GM13977 (cell line): ENCODE measurements at regions not wholly inside any gene's neighbourhood (a gene's known extent, or its start where the extent isn't known, plus 50 kb on each side); places are given as distances from the start of the nearest gene placed in this dataset.

Source experiments
- DNase-seq: peaks from one replicate; pipeline ENCODE4 v3.0.0; 2012; ENCODE audit warnings: low spot score
- in situ Hi-C: fragments of 300-500 bp; cut with MboI; formaldehyde crosslinking; loops from one replicate; pipeline ENCODE4 v1.12.0; 2022; ENCODE audit warnings: low sequenced_read_pairs, low pct_unique_long_range_greater_than_20kb, mixed read lengths, inconsistent platforms; ENCODE audit not compliant: unreplicated experiment
- TF ChIP-seq, protein P1 (sequence below): IDR thresholded peaks from 2 replicates; pipeline ENCODE4 v1.5.1; 2012; ENCODE audit warnings: mild to moderate bottlenecking, control low read depth; ENCODE audit not compliant: insufficient read depth; ENCODE audit errors: extremely low read depth, missing control alignments

DNA sequence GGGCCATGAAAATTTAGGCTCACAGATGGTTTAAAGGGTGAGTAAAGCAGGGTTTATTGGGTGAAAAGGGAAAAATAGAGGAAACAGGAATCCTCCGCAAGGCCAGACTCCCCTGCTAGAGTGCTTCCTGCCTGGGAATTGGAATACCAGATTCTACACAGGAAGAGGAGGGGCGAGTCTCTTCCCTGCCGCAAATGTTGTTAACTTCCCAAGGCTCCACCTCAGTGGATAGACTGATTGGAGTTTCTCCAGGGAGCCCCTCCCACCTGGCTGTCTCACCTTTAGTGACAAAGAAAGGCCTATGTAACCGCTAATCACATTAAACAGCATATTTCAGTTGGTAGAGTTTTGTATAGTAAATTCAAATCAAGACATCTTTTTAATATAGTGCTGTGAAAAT is 1450.1 kb downstream of the KCNT2 start:
- DNase-seq, result no peak
- in situ Hi-C loops, result no loop called here
- TF ChIP-seq, protein P1, sequence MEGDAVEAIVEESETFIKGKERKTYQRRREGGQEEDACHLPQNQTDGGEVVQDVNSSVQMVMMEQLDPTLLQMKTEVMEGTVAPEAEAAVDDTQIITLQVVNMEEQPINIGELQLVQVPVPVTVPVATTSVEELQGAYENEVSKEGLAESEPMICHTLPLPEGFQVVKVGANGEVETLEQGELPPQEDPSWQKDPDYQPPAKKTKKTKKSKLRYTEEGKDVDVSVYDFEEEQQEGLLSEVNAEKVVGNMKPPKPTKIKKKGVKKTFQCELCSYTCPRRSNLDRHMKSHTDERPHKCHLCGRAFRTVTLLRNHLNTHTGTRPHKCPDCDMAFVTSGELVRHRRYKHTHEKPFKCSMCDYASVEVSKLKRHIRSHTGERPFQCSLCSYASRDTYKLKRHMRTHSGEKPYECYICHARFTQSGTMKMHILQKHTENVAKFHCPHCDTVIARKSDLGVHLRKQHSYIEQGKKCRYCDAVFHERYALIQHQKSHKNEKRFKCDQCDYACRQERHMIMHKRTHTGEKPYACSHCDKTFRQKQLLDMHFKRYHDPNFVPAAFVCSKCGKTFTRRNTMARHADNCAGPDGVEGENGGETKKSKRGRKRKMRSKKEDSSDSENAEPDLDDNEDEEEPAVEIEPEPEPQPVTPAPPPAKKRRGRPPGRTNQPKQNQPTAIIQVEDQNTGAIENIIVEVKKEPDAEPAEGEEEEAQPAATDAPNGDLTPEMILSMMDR, result no peak

DNA sequence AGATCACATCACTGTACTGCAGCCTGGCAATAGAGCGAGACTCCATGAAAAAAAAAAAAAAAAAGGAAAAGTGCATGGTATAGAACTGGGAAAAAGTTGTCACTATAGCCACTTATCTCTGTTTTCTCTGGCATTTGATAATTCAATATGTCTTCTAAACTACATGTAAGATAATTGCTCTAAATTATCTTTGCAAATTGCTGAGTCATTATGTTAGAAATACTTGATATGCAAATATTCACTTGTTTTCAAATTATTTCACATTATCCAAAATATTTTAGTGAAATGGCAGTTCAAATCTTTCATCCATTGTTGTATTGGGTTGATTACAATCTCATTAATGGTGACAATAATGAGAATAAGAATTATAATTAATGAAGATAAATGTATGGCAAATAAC is 1455.1 kb downstream of the KCNT2 start:
- DNase-seq, result no peak
- in situ Hi-C loops, result no loop called here
- TF ChIP-seq, protein P1, result no peak

DNA sequence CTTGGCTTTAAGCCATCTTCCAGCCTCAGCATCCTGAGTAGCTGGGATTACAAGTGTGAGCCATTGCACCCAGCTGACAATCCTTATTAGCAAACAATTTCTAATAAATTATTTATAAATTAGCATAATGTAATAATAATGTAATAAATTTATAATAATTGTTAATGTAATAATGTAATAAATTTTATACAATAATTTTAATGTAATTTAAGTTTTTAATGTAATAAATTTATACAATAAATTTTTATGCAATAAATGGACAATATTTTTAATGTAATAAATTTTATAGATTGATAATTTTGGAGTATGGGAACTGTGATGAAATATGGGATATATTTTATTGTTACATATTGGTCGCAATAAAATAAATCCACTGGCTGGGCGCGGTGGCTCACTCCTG is 1457.5 kb downstream of the KCNT2 start:
- DNase-seq, result no peak
- TF ChIP-seq, protein P1, result no peak
- in situ Hi-C loops, result no loop called here

- in situ Hi-C loops, result no loop called here
- DNase-seq, result no peak
- TF ChIP-seq, protein P1, result no peak
These were observed 1466.9 kb downstream of the KCNT2 start for GRCh38 chr1:195141294-195141693.

GRCh38 chr1:195130598-195130997 is 1477.6 kb downstream of the KCNT2 start:
- no peak for DNase-seq
- in situ Hi-C loops, result no loop called here
- TF ChIP-seq, protein P1, result no peak

DNA sequence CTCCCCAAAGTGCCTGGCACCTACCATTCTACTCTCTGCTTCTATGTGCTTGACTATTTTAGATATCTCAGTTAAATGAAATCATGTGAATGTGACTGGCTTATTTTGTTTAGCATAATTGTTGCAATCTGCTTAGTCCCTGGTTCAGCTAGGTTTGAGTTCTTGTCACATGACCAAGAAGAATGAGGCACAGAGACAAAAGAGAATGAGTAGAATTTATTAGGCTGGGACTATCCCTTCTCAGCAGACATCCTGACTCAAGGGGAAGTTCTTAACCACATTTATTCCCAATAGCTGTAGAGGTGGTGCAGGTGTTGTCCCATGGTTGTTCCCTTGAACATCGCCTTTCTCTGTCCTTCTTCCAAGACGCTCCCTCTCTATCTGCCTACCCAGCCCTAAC is 1485.7 kb downstream of the KCNT2 start:
- TF ChIP-seq, protein P1, result no peak
- in situ Hi-C loops, result no loop called here
- no peak for DNase-seq

GRCh38 chr1:195113471-195113870 is 1494.8 kb downstream of the KCNT2 start:
- TF ChIP-seq, protein P1, result no peak
- in situ Hi-C loops, result no loop called here

More at GRCh38 chr1:195113471-195113870, 1494.8 kb downstream of the KCNT2 start:
- no peak for DNase-seq
